ENCODE measurements at regions not wholly inside any gene's neighbourhood (a gene's known extent, or its start where the extent isn't known, plus 50 kb on each side); places are given as distances from the start of the nearest gene placed in this dataset.

- TF ChIP-seq ZFP41 (tag by site-specific recombination; IDR thresholded peaks at IDR 0.05; ENCODE audit: borderline replicate concordance) (no peak), BCL11B (tag by site-specific recombination; IDR thresholded peaks at IDR 0.05; ENCODE audit: low read depth) (no peak), ZNF692 (tag by site-specific recombination; IDR thresholded peaks at IDR 0.05) (no peak), ZNF274 (IDR thresholded peaks at IDR 0.05; ENCODE audit: low read length) (no peak), ZNF274 (tag by site-specific recombination; IDR thresholded peaks at IDR 0.05; ENCODE audit: borderline replicate concordance) (no peak), ZNF677 (tag by site-specific recombination; IDR thresholded peaks at IDR 0.05) (no peak), PRDM1 (tag by site-specific recombination; IDR thresholded peaks at IDR 0.05) (no peak), ZNF423 (tag by site-specific recombination; IDR thresholded peaks at IDR 0.05) (no peak), ZNF548 (tag by site-specific recombination; IDR thresholded peaks at IDR 0.05) (no peak), ZBTB44 (tag by site-specific recombination; IDR thresholded peaks at IDR 0.05) (no peak), GLI2 (tag by site-specific recombination; IDR thresholded peaks at IDR 0.05; ENCODE audit: borderline replicate concordance, low read depth) (no peak), ZSCAN5A (tag by site-specific recombination; IDR thresholded peaks at IDR 0.05) (no peak), ZBTB8A (tag by site-specific recombination; IDR thresholded peaks at IDR 0.05) (no peak), ZNF10 (tag by site-specific recombination; IDR thresholded peaks at IDR 0.05) (no peak), ZNF626 (tag by site-specific recombination; IDR thresholded peaks at IDR 0.05) (no peak), ZNF830 (tag by site-specific recombination; IDR thresholded peaks at IDR 0.05; ENCODE audit: low read depth) (no peak), ZNF610 (tag by site-specific recombination; IDR thresholded peaks at IDR 0.05; ENCODE audit: borderline replicate concordance) (no peak), OSR2 (tag by site-specific recombination; IDR thresholded peaks at IDR 0.05) (no peak), ZNF560 (tag by site-specific recombination; IDR thresholded peaks at IDR 0.05; ENCODE audit: borderline replicate concordance) (no peak), CTCF (tag by site-specific recombination; IDR thresholded peaks at IDR 0.05) (no peak), GLIS2 (tag by site-specific recombination; IDR thresholded peaks at IDR 0.05) (no peak)
- Histone ChIP-seq H3K36me3 (ENCODE audit: control insufficient read depth in 2 of 2, insufficient read depth in 1 of 2, low read length in 2 of 2) (no peaks in the 10 kb centered on the region), H3K27ac (ENCODE audit: extremely low read depth, low read depth, low read length) (no peak overlapping the region), H3K4me3 (ENCODE audit: low read depth, low read length) (no peak overlapping the region), H3K9me3 (ENCODE audit: control insufficient read depth, insufficient read depth, low read depth, low read length) (no peaks in the 10 kb centered on the region), H3K4me1 (ENCODE audit: control insufficient read depth, insufficient read depth, low read length) (peaks cover 3% of the 10 kb centered on the region; the same call in 1 of the 2 replicates)
- ChIA-PET POLR2A (no interaction called here), CTCF (no interaction called here)
Observed at GRCh38 chr5:57412680-57413079, 69.9 kb downstream of the ACTBL2 start.

GRCh38 chr5:57411982-57412381 lies 70.6 kb downstream of the ACTBL2 start:
- Histone ChIP-seq H3K9me3 (ENCODE audit: control insufficient read depth, insufficient read depth, low read depth, low read length) (no peaks in the 10 kb centered on the region), H3K4me1 (ENCODE audit: control insufficient read depth, insufficient read depth, low read length) (peaks cover 3% of the 10 kb centered on the region; the same call in 1 of the 2 replicates), H3K36me3 (ENCODE audit: control insufficient read depth in 2 of 2, insufficient read depth in 1 of 2, low read length in 2 of 2) (no peaks in the 10 kb centered on the region), H3K27ac (ENCODE audit: extremely low read depth, low read depth, low read length) (no peak overlapping the region), H3K4me3 (ENCODE audit: low read depth, low read length) (no peak overlapping the region)
- CTCF ChIA-PET: no interaction called here
- POLR2A ChIA-PET: interaction anchor here (0.9 kb wide), 1 partner anchor 82 kb away, joined by 4 read pairs; no protein-coding TSS in a partner anchor
- TF ChIP-seq ZNF416 (tag by site-specific recombination; IDR thresholded peaks at IDR 0.05) (no peak), SETDB1 (IDR thresholded peaks at IDR 0.05; ENCODE audit: insufficient read length, low read length) (no peak), ZEB2 (tag by site-specific recombination; IDR thresholded peaks at IDR 0.05) (no peak), ZNF223 (tag by site-specific recombination; IDR thresholded peaks at IDR 0.05) (no peak), AEBP2 (tag by site-specific recombination; IDR thresholded peaks at IDR 0.05; ENCODE audit: borderline replicate concordance) (no peak), KLF8 (tag by site-specific recombination; IDR thresholded peaks at IDR 0.05) (no peak), ZNF626 (tag by site-specific recombination; IDR thresholded peaks at IDR 0.05) (no peak), ZNF600 (tag by site-specific recombination; IDR thresholded peaks at IDR 0.05) (no peak), ZBTB48 (tag by site-specific recombination; IDR thresholded peaks at IDR 0.05) (no peak), HOXD13 (CRISPR knock-in tag; IDR thresholded peaks at IDR 0.05; ENCODE audit: borderline replicate concordance) (no peak)
